ENCODE measurements at regions not wholly inside any gene's neighbourhood (a gene's known extent, or its start where the extent isn't known, plus 50 kb on each side); places are given as distances from the start of the nearest gene placed in this dataset.

DNA sequence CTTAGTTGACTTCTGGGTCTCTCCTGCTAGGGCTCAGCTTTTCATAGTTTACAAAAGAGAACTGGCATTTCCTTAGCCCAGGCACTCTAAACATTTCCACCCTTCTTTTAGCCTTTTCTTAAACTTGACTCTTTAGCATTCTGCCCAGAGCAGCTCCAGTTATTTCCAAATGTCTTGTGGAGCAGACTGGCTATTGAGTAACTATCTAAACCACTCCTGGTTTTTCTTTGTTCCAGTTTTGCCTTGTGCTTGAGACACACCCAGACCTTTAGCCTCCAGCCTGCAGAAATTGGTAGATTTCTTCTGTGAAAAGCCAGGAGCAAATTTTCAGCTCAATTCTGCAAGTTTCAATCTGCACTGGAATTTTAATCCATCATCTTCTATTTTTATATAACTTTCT lies 1813.1 kb downstream of the OLFM4 start:
- Histone ChIP-seq H3K4me1 (no peaks in the 10 kb centered on the region), H3K27ac (no peak overlapping the region), H3K27me3 (no peaks in the 10 kb centered on the region), H3K36me3 (no peaks in the 10 kb centered on the region), H3K4me3 (no peak overlapping the region), H3K9me3 (no peaks in the 10 kb centered on the region)
- ATAC-seq (no peak), DNase-seq (no peak)
- no peak for TF ChIP-seq CTCF (IDR thresholded peaks at IDR 0.05)
- intact Hi-C loops (cut with DNase I), result no loop called here

- no peak overlapping the region for H3K27ac ChIP-seq
- H3K4me1 ChIP-seq, result no peaks in the 10 kb centered on the region
- H3K27me3 ChIP-seq, result no peaks in the 10 kb centered on the region
- no peak for TF ChIP-seq CTCF (IDR thresholded peaks at IDR 0.05)
- no peak for DNase-seq
- H3K9me3 ChIP-seq, result no peaks in the 10 kb centered on the region
- no peaks in the 10 kb centered on the region for H3K36me3 ChIP-seq
- no peak overlapping the region for H3K4me3 ChIP-seq
- intact Hi-C loops (cut with DNase I), result no loop called here
- no peak for ATAC-seq
Measured at GRCh38 chr13:54845351-54845965, 1816.8 kb downstream of the OLFM4 start.

DNA sequence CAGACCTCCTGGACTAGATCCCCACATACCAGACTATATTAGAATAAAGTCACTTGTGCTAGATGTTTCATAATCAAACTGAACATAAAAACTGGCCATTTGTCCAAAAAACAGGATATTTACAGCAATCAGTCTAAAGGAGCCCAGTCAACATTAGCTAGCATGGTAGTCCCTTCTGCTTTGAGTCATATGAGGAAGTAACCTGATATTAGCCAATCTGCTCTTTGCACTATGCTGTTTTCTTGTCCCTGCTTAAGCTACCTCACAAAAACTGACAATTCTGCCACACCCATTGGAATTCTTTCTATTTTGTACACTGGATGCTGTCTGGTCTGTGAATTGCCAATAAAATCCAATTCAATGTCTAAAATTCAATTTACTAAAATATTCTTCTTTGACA lies 1824.2 kb downstream of the OLFM4 start:
- no peaks in the 10 kb centered on the region for H3K27me3 ChIP-seq
- H3K4me3 ChIP-seq, result no peak overlapping the region
- no peaks in the 10 kb centered on the region for H3K4me1 ChIP-seq
- TF ChIP-seq CTCF (IDR thresholded peaks at IDR 0.05), result no peak
- no peaks in the 10 kb centered on the region for H3K36me3 ChIP-seq
- no peak overlapping the region for H3K27ac ChIP-seq
- intact Hi-C loops (cut with DNase I), result no loop called here
- H3K9me3 ChIP-seq, result no peaks in the 10 kb centered on the region
- ATAC-seq, result no peak
- DNase-seq, result no peak

- intact Hi-C loops (cut with DNase I), result no loop called here
- no peaks in the 10 kb centered on the region for H3K27me3 ChIP-seq
- H3K36me3 ChIP-seq, result no peaks in the 10 kb centered on the region
Measured at GRCh38 chr13:54859827-54860226, 1831.2 kb downstream of the OLFM4 start.

DNA sequence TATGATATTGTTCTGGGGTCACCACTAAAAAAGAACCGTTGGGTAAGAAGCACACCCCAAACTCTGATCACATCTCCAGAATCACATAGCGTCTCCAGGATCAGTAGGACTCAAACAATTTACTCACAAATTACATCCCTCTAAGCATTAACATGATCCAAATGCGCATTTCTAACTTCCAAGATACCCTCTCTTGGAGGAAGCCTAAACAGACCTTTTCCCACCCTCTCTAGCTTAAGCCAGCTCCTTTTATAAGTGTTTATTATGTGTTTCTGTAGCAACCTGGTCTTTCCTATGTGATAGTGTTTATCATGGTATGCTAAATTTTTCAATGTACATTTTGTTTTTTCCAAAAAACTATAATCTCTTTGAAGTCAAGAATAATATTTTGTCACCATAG lies 1846.5 kb downstream of the OLFM4 start:
- Histone ChIP-seq H3K4me3 (no peak overlapping the region), H3K4me1 (no peaks in the 10 kb centered on the region), H3K27me3 (no peaks in the 10 kb centered on the region), H3K9me3 (no peaks in the 10 kb centered on the region), H3K36me3 (no peaks in the 10 kb centered on the region), H3K27ac (no peak overlapping the region)
- intact Hi-C loops (cut with DNase I), result no loop called here
- ATAC-seq, result no peak
- DNase-seq, result no peak
- TF ChIP-seq CTCF (IDR thresholded peaks at IDR 0.05), result no peak

More at GRCh38 chr13:54859827-54860226, 1831.2 kb downstream of the OLFM4 start:
- no peak for ATAC-seq
- no peak for TF ChIP-seq CTCF (IDR thresholded peaks at IDR 0.05)
- no peaks in the 10 kb centered on the region for H3K9me3 ChIP-seq
- DNase-seq, result no peak
- H3K27ac ChIP-seq, result no peak overlapping the region
- H3K4me3 ChIP-seq, result no peak overlapping the region
- H3K4me1 ChIP-seq, result no peaks in the 10 kb centered on the region

- intact Hi-C loops (cut with DNase I), result no loop called here
- ATAC-seq, result no peak
- no peak for DNase-seq
- no peaks in the 10 kb centered on the region for H3K9me3 ChIP-seq
- H3K36me3 ChIP-seq, result no peaks in the 10 kb centered on the region
- no peak for TF ChIP-seq CTCF (IDR thresholded peaks at IDR 0.05)
- no peak overlapping the region for H3K4me3 ChIP-seq
- H3K4me1 ChIP-seq, result no peaks in the 10 kb centered on the region
- no peaks in the 10 kb centered on the region for H3K27me3 ChIP-seq
- H3K27ac ChIP-seq, result no peak overlapping the region
Measured at GRCh38 chr13:54879036-54879435, 1850.4 kb downstream of the OLFM4 start.

All from upper lobe of right lung (tissue), 1 donor.